HG02884 (cell line): ENCODE measurements at regions not wholly inside any gene's neighbourhood (a gene's known extent, or its start where the extent isn't known, plus 50 kb on each side); places are given as distances from the start of the nearest gene placed in this dataset.
"Not testable (repeated sequence)": the region's sequence is repeated elsewhere in the genome, so short reads cannot be mapped to it uniquely, and the experiment has no call there.

Experiments used
- ATAC-seq: cut with Tn5 transposase; IDR thresholded peaks from one replicate; pipeline ENCODE4 v1.9.1; 2021; ENCODE audit warnings: mild to moderate bottlenecking, moderate library complexity; ENCODE audit not compliant: unreplicated experiment

DNA sequence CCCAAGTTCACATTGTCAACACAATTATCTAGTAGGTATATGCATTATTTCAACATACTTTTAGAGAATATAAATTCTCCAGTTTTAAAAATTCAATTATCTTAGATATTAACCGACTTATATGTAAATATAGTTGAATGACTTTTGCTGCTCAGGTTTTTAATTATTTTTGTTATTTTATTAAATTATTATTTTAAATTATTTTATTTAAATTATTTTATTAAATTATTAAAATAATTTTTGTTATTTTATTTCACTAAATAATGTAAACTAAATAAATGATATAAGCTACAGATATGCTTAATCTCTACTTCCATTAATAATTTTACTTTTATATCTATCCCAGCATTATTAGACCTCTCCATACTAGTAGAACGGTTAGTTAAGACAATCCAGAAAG lies 544.3 kb upstream of the ARRDC3 start:
- ATAC-seq = no peak

DNA sequence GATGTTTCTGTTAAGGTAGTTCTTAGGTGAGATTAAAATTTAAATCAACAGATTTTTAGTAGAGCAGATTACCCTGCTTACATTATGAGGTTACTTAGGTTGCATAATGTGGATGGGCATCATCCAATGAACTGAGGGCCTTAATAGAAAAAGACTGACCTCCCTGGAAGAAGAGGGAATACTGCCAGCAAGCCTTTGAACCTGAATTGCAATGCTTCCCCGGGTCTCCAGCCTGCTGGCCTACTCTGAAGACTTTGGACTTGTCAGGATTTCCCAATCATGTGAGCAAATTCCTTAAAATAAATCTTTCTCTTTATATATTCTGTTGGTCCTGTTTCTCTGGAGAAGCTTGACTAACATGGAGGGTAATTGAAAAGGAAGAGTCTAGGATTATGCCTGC lies 542.1 kb upstream of the ARRDC3 start:
- ATAC-seq = no peak

DNA sequence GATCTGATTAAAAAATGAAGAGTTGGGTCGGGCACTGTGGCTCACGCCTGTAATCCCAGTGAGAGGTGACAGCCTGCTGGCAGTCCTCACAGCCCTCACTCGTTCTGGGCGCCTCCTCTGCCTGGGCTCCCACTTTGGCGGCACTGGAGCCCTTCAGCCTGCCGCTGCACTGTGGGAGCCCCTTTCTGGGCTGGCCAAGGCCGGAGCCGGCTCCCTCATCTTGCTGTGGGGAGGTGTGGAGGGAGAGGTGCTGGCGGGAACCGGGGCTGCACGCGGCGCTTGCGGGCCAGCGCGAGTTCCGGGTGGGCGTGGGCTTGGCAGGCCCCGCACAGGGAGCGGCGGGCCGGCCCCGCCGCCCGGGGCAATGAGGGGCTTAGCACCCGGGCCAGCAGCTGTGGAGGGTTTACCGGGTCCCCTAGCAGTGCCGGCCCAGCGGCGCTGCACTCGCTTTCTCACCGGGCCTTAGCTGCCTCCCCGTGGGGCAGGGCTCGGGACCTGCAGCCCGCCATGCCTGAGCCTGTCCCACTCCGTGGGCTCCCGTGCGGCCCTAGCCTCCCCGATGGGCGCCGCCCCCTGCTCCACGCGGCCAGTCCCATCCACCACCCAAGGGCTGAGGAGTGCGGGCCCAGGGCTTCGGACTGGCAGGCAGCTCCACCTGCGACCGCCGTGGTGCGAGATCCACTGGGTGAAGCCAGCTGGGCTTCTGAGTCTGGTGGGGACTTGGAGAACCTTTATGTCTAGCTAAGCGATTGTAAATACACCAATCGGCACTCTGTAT lies 534.1 kb upstream of the ARRDC3 start:
- ATAC-seq = not testable (repeated sequence)

DNA sequence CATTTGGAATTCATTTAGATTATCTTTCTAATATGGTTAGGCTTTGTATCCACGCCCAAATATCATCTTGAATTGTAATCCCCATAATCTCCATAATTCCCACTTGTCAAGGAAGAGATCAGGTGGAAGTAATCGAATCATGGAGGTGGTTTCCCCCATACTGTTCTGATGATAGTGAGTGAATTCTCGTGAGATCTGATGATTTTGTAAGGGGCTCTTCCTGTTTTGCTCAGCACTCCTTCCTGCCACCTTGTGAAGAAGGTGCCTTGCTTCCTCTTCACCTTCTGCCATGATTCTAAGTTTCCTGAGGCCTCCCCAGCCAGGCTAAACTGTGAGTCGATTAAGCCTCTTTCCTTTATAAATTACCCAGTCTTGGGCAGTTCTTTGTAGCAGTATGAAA lies 527.5 kb upstream of the ARRDC3 start:
- no peak for ATAC-seq

DNA sequence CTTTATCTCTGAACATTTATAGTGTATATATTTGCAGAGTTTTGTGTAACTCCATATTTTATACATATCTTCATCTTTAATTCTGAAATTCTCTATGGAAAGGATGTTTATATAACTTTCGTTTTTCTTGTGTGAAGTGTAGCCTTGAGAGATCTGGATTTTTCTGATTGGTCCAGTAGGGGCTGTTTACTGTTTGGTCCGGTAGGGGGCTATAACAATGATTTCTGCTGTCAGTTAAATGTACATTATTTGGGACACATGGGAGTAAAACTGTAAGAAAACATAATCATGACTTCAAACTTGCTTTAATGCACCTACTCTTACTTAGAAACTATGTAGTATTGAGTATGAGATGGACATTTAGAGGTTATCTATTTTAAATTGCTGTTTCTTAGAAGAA lies 527.1 kb upstream of the ARRDC3 start:
- no peak for ATAC-seq

DNA sequence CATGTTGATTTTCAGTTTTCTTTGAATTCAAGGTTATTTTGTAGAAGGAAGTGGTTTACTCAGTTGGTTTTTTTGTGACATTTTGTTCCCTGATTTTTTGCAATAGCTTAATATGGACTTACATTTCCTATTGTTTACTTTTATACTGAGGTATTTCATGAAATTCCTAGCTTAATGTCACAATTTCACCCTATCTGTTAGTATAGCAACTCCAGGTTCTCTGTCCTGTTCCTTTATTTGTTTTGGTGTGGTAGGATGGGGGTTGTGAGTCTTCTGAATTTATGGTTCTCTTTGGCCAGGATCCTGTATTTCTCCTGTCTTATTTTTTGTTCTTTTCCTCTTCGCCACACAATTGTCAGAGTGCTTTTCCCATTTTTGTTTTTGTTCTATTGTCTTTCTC lies 523.4 kb upstream of the ARRDC3 start:
- no peak for ATAC-seq

DNA sequence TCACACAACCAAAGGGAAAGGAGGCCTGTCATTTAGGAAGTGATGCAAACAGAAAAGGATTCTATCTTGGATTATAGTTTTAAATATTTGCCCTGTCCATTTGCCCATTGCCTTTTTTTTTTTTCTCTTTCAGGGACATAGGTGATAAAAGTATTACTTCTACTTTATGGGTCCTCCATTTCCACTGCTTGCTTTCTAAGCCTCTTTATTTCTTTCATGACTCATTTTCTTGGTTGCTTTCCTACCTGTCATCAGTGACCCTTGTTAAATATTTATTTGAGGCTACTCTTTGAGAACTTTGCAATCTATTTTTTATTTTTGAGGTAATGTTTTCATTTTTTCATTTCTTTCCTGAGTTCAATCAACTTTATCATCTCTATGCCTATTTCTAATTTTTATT lies 522.9 kb upstream of the ARRDC3 start:
- no peak for ATAC-seq

DNA sequence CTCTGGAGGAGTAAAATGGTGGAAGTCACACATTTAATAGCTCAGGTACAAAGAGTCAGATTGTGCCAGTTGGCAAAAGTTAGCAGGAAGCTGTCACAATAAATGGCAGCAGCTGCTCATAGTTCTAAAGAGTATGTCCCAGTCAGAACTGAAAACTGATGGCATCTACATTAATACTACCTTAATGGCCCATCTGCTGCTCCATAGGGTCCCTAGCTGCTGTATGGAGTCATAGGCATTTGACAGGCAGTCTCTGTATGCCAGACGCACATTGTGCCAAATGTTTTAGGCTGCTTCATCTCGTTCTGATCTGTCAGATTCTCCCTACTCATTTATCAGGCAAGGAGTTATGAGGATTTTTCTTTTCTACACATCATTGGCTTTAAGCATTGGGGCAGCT lies 515.8 kb upstream of the ARRDC3 start:
- no peak for ATAC-seq

DNA sequence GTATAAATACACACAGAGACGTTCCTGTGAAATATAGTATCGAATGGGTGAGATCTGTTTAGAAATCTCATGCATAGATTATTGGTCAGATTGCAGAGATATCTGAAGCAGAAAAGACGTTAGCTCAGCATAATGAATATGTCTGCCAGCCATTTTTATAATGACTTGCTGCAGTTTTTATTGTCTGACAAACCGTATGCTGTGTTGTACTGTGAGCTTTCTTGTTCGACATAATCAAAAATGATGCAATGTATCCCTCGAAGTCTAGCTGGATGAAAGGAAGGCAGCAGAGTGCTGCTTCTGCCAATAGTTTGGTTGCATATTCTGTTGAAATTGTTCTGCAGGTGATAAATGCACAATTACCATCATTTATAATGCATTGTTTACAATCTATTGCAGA lies 514.9 kb upstream of the ARRDC3 start:
- no peak for ATAC-seq

DNA sequence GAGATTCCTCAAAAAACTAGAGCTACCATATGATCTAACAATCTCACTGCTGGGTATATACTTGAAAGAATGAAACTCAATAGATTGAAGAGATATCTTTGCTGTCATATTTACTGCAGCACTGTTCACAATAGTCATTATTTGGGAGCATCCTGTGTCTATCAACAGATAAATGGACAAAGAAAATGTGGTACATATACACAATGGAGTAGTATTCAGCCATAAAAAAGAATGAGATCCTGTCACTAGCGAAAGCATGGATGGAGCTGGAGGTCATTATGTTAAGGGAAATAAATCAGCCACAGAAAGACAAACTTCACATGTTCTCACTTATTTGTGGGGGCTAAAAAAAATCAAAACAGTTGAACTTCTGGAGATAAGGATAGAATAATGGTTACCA lies 505.7 kb upstream of the ARRDC3 start:
- ATAC-seq = no peak

DNA sequence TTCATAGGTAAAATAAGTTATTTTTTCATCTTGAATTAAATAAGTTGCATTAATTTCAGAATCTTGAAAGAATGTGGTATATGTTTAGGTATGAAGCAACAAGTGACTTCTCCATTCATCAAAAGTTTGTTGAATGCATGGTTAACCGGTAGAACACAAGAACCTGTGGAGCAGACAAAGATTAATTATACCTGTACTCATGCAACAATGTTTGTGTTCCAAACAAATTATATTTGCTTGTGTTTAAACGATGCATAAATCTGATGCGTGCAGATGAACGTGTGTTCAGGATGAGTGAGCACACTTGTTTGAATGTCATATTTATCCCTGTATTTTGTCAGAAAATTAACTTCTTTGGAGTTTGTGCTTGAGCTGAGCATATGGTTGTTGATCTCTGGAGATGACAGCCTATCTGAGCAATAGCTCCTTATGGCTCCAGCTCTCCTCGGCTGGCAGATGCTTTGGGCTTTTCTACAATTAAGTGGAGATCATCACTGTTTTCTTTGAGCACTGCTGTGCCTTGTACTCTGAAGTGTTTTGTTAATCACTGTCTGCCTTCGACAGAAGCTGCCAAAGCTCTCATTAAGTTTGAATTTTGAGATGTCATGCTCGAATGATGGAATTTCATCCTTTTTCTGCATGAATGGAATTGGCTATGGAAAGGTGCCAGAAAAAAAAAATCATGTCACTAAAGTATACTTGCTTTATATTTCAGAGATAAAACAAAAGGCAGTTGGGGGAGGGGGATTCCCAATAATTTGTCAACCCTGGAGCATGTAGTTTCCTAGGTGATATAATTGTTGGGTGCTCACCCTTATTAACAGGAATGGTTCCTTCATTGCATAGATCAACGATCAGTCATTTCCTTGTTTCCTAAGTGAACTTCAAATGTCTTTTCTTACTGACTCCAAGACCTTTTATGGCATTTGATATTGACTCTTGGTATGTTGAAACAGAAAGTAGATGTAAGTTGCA lies 502.5 kb upstream of the ARRDC3 start:
- no peak for ATAC-seq

DNA sequence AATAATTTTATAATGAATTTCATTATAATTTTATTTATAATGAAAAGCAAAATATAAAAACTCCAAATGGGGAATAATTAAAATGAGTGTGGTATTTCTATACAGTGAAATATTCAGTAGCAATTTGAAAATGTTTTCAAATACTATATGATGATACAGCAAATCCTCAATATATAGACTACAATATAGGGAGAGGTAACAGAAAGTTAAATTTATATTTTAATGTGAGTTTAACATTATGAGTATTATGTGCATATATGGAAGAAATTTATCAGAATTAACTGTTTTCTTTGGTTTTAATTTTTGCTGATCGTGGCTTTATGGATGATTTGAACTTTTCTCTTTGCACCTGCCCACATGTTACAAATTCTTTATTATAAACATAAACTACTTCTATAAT lies 500.9 kb upstream of the ARRDC3 start:
- no peak for ATAC-seq

DNA sequence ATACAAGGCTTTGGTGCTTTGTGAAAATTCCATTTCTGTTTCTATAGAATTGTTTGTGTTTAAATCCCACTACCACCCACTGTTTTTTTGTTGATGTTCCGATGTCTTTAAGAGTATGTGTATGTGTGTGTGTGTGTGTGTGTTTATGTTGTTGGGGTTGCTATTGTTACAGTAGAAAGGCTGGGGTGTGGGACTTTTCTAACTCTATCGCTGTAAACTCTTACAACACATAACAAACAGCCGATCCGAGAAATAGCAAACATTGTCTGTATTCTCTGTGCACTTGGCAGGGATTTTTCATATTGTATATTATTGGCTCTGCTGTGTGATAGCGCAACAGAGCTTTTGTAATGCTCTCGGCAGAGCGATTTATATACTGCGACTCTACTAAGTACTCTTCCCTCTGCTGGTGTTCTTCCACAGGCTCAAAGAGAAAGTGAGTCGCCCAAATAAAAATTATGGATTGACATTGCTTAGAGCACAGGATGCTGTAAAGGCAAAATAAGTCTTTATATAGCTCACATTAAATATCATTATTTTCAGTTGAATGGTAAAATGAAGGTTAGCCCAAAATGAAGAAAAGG lies 492.2 kb upstream of the ARRDC3 start:
- ATAC-seq = no peak

DNA sequence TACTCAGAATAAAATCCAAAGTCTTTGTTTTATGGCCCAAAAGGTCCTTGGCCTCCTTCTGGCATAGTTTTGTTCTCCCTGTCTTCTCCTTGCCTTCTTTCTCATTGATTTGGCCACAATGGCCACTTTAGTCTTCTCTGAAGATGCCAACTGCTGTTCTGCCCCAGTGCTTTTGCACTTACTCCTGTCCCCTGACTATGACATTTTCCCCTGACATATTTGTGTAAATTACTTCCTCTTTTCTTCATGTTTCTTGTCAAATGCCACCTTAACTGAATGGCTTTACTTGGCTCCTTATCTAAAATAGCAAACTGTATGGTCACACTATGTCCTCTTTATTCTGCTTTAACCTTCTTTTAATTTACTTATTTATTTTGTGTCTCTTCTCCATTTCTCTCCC lies 484.7 kb upstream of the ARRDC3 start:
- no peak for ATAC-seq

DNA sequence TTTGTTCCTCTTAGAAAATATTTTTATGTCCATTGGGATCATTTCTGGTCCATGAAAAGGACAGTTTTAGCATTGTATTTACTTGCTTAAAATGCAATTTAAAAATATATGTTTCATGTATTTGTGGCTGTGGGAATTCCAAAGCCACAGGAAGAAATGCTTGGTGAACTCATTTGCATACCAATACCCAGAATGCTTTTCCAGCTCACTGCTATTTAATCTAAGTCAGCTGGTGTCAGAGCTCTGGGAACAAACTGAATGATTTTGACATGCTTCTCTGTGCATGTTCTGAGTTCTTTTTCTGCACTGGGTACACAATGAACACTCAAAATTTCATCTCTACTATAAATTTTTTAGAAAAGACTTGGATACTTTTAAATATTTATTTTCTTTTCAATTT lies 482.8 kb upstream of the ARRDC3 start:
- ATAC-seq = no peak

DNA sequence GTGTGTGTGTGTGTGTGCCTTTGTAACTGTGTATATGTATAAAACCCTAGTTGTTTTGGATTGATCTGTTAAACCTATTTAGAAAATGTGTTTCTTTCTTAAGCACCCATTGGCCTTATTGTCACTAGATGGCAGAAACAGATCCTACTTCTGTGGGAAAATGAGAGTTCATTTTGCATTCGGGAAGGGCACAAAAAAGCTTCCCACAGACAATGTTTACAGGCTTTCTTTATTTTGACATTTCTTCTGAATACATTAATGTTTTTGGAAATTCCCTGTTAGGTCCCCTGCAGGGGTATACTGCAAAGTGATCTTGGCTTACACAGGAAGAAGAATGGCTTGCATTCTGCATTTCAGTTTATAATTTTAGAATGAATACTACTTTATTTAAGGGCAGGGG lies 481.8 kb upstream of the ARRDC3 start:
- no peak for ATAC-seq

DNA sequence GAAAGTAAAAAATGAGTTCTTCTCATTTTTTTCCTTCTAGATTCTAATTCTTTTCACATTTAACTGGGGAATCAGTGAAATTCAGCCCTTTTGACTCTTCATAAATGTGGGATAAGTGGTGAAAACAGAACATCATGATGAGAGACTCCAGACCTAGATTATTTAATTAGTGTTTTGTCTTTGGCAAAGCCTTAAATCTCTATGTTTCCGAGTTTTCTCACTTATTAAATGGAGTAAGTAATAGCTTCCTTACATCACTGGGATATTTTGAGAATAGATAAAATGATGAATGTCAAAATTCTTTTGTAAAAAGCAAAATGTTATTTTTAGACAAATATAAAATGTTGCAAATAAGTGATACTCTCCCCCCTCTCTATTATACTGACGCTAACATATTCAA lies 468.6 kb upstream of the ARRDC3 start:
- ATAC-seq = no peak

DNA sequence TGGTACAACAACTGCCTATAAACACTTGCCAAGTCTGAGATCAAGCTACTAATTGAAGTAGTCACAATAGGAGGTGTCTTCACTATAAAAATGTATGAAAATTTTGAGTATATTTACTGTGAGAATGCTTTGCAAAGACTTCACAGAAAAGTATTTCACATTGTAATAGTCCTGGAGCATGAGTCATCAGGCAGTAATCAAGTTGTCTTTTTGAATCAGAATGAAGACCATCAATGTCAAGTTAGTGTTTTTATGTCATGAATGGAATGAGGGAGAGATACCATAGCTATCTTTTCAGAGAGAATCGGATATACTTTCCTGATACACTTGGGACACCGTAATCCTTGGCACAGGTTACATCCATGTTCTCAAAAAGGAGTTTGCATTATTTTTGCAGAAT lies 466.9 kb upstream of the ARRDC3 start:
- no peak for ATAC-seq

DNA sequence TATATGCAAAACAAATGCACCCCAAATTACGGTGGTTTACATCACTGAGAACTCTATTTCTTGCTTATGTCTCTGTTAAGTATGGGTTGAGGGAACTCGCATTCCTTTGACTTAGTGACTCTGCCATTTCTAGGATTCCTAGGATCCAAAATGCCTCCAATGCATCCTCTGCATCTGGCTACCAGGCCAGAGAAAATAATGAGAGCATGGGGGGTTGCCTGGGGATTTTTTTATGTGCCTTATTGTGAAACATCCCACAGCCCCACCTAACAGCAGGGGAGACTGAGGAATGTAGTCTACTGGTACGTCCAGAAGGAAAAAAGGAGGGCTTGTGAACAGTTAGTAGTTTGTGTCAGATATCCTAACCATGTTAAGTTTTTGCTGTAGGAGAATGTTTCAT lies 466.0 kb upstream of the ARRDC3 start:
- ATAC-seq = no peak

DNA sequence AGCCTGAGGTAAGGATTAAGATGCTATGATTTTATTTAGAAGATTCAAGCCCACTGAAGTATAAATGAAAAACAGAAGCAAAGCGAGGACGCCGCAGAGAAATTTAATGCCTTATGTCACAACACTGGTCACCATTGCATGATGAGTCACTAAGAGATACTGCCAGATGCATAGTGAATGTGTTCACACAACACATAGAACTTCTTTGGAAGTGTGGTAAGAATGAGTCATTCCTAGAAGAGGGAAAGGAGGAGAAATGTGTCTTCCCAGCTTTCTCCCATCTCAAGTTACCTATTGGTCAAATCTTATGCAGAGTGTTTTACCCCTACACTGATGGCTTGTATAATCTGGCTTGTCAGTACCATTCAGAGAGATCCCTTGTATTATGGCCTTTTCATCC lies 465.3 kb upstream of the ARRDC3 start:
- no peak for ATAC-seq

DNA sequence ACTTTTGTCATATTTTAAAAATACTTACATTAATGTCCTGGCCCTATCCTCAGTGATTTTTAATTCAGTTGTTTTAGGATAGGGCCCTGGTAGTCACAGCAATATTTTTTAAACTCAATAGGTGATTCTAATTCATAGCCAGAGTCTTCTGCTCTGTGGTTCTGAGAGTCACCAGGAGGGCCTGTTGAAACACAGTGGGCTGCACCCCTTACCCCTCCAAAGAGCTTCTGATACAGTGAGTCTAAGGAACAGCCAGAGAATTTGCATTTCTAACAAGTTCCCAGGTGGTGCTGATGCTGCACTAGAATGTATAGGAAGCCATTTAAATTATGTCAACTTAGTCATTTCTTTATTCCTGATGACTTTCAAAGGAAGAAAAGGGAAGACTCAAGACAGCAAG lies 458.3 kb upstream of the ARRDC3 start:
- ATAC-seq = no peak

DNA sequence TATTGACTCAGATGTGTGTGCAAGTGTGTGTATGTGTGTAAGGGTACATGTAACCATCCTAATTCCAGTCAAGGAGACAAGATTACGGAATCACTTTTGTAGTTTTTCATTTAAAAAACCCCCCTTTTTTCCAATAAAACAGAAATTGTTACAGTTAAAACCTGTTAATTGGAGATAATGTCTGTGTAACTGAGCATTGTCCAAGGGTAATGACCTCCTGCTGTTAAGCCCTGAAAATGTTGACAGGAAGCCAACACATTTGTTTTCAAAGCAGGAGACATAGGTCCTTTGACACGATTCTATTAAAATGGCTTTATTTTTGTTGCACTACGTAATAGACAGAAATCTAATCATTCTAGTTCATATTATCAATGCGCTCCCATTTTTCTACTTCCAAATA lies 457.3 kb upstream of the ARRDC3 start:
- ATAC-seq = no peak
